ENCODE measurements at regions not wholly inside any gene's neighbourhood (a gene's known extent, or its start where the extent isn't known, plus 50 kb on each side); places are given as distances from the start of the nearest gene placed in this dataset.

DNA sequence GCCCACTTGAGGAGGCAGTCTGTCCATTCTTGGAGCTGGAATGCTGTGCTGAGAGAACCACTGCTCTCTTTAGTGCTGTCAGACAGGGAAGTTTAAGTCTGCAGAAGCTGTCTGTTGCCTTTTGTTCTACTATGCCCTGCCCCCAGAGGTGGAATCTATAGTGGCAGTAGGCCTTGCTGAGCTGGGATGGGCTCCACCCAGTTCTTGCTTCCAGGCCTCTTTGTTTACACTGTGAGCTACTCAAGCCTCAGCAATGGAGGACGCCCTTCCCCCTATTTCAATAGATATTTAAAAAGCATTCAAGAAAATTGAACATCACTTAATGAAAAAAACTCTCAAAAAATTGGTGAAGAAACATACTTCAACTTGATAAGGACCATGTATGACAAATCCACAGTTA, 313.5 kb downstream of the PHKB start:
- TF ChIP-seq, protein P1, sequence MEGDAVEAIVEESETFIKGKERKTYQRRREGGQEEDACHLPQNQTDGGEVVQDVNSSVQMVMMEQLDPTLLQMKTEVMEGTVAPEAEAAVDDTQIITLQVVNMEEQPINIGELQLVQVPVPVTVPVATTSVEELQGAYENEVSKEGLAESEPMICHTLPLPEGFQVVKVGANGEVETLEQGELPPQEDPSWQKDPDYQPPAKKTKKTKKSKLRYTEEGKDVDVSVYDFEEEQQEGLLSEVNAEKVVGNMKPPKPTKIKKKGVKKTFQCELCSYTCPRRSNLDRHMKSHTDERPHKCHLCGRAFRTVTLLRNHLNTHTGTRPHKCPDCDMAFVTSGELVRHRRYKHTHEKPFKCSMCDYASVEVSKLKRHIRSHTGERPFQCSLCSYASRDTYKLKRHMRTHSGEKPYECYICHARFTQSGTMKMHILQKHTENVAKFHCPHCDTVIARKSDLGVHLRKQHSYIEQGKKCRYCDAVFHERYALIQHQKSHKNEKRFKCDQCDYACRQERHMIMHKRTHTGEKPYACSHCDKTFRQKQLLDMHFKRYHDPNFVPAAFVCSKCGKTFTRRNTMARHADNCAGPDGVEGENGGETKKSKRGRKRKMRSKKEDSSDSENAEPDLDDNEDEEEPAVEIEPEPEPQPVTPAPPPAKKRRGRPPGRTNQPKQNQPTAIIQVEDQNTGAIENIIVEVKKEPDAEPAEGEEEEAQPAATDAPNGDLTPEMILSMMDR (conservative IDR thresholded peaks at IDR 0.05 in 1 of 2, IDR thresholded peaks at IDR 0.05 in 1 of 2; ENCODE audit: low read depth in 1 of 2, low read length in 2 of 2) = peak in 1 of 2 donors; percentile 34
- TF ChIP-seq EZH2 (IDR thresholded peaks at IDR 0.05; ENCODE audit: low read length, missing control alignments) = no peak

Data from fibroblast of lung (primary cell).